Activated CD4-positive, alpha-beta memory T cell treated with anti-CD3 and anti-CD28 coated beads for 36 hours (primary cell): ENCODE measurements at regions not wholly inside any gene's neighbourhood (a gene's known extent, or its start where the extent isn't known, plus 50 kb on each side); places are given as distances from the start of the nearest gene placed in this dataset.
"Not testable (repeated sequence)": the region's sequence is repeated elsewhere in the genome, so short reads cannot be mapped to it uniquely, and the experiment has no call there.

Source experiments
- CTCF ChIA-PET: fragments of 350-600 bp; sonication (Branson Sonifier 250); formaldehyde crosslinking; loops from one replicate; lab custom pipeline; 2021; ENCODE audit warnings: antibody characterized with exemption, inconsistent platforms; lab: Charles Lee
- POLR2A ChIA-PET: fragments of 350-600 bp; sonication (Branson Sonifier 250); formaldehyde crosslinking; loops from one replicate; lab custom pipeline; 2021; ENCODE audit warnings: antibody characterized with exemption; lab: Charles Lee
- DNase-seq: peaks from one replicate; pipeline ENCODE4 v3.0.0-alpha.2; 2020
- H3K27ac Mint-ChIP-seq: one replicate; pipeline ENCODE4 v1.8.0; 2021; ENCODE audit warnings: mixed read lengths
- H3K27me3 Mint-ChIP-seq: one replicate; pipeline ENCODE4 v1.8.0; 2021; ENCODE audit warnings: mixed read lengths
- H3K36me3 Mint-ChIP-seq: one replicate; pipeline ENCODE4 v1.8.0; 2021; ENCODE audit warnings: mixed read lengths
- H3K4me1 Mint-ChIP-seq: one replicate; pipeline ENCODE4 v1.8.0; 2021; ENCODE audit warnings: low read depth, mixed read lengths
- H3K4me3 Mint-ChIP-seq: one replicate; pipeline ENCODE4 v1.8.0; 2021; ENCODE audit warnings: mild to moderate bottlenecking, mixed read lengths
- H3K9me3 Mint-ChIP-seq: one replicate; pipeline ENCODE4 v1.8.0; 2021; ENCODE audit warnings: mixed read lengths
- intact Hi-C: fragments of 100-400 bp; cut with micrococcal nuclease; formaldehyde crosslinking; loops from one replicate; pipeline ENCODE4 v1.15.1; 2023

DNA sequence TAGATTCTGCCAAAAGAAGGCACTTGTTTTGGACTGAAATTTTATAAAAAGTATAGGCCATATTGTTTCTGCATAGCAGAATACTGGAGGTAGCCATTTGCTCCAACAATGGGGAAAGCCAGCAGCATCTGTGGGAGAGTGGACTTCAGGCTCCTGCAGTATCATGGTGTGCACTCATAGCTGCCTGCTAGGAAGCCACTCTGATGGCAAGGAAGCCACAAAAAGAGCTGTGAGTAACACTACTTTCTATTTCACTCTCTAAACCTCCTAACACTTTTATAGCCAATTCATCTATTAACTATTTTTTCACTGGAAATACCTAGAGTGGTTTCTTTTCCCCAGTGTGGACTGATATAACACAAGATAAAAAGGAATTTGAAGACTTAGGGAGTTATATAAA is 144.4 kb upstream of the KCNJ3 start:
- Mint-ChIP-seq H3K9me3 (peaks cover 2% of the 10 kb centered on the region), H3K27me3 (no peaks in the 10 kb centered on the region), H3K27ac (no peak overlapping the region), H3K4me1 (no peaks in the 10 kb centered on the region), H3K36me3 (no peaks in the 10 kb centered on the region), H3K4me3 (no peak overlapping the region)
- CTCF ChIA-PET: no interaction called here
- POLR2A ChIA-PET: no interaction called here
- intact Hi-C loops: no loop called here
- DNase-seq: no peak

DNA sequence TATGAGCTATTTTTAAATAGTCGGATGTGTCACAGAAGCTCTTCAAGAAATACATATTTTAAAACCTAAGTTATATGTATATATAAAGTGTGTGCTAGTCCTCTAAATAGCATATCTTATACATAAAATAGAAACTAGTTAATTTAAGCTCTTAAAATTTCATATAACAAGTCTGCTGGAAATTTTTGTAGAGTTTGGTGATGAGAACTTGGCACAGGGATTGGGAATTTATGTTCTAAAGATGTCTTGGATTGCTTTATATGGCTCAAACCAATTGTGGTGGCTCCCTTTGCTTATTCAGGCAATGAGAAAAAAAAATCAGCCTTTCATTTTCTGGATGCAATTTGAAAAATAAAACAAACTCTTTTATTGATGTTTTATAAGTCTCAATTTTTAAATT is 142.8 kb upstream of the KCNJ3 start:
- Mint-ChIP-seq H3K36me3 (no peaks in the 10 kb centered on the region), H3K4me1 (no peaks in the 10 kb centered on the region), H3K9me3 (peaks cover 2% of the 10 kb centered on the region), H3K4me3 (no peak overlapping the region), H3K27me3 (no peaks in the 10 kb centered on the region), H3K27ac (no peak overlapping the region)
- no peak for DNase-seq
- ChIA-PET CTCF (no interaction called here), POLR2A (no interaction called here)
- intact Hi-C loops: no loop called here

DNA sequence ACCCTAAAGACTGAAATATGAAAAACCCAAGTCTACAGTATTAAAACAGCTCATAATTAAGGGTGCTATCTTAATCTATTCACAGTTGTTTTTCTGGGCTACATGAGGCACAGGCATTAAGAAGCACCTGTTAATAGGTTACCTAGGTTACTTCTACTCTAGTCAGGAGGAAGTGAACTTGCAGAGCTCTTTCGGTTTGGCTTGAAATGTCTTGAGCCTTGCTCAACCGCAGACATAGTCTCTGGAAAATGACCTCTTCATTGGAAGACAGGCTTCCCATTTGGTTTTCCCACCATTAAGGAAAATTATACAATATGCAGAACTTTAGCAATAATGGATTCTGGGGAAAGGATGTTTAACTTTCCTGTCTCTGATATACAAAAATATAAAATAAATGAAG is 142.3 kb upstream of the KCNJ3 start:
- ChIA-PET POLR2A (no interaction called here), CTCF (no interaction called here)
- H3K27ac Mint-ChIP-seq: no peak overlapping the region

GRCh38 chr2:154556607-154557006 is 141.9 kb upstream of the KCNJ3 start:
- CTCF ChIA-PET: no interaction called here
- POLR2A ChIA-PET: no interaction called here
- H3K36me3 Mint-ChIP-seq: no peaks in the 10 kb centered on the region
- no peak overlapping the region for H3K27ac Mint-ChIP-seq
- peaks cover 2% of the 10 kb centered on the region for H3K9me3 Mint-ChIP-seq
- H3K4me3 Mint-ChIP-seq: no peak overlapping the region
- intact Hi-C loops: no loop called here
- no peaks in the 10 kb centered on the region for H3K4me1 Mint-ChIP-seq
- H3K27me3 Mint-ChIP-seq: no peaks in the 10 kb centered on the region
- no peak for DNase-seq

More for the DNA sequence above, 142.3 kb upstream of the KCNJ3 start:
- intact Hi-C loops: no loop called here
- Mint-ChIP-seq H3K36me3 (no peaks in the 10 kb centered on the region), H3K9me3 (peaks cover 2% of the 10 kb centered on the region), H3K4me1 (no peaks in the 10 kb centered on the region), H3K4me3 (no peak overlapping the region), H3K27me3 (no peaks in the 10 kb centered on the region)
- DNase-seq: no peak

GRCh38 chr2:154557906-154558305 is 140.6 kb upstream of the KCNJ3 start:
- DNase-seq: no peak
- peaks cover 2% of the 10 kb centered on the region for H3K9me3 Mint-ChIP-seq
- no peaks in the 10 kb centered on the region for H3K4me1 Mint-ChIP-seq
- ChIA-PET POLR2A (no interaction called here), CTCF (no interaction called here)
- no peaks in the 10 kb centered on the region for H3K27me3 Mint-ChIP-seq
- no peaks in the 10 kb centered on the region for H3K36me3 Mint-ChIP-seq
- H3K27ac Mint-ChIP-seq: no peak overlapping the region
- intact Hi-C loops: no loop called here
- no peak overlapping the region for H3K4me3 Mint-ChIP-seq

GRCh38 chr2:154565433-154565832 is 133.1 kb upstream of the KCNJ3 start:
- Mint-ChIP-seq H3K9me3 (peaks cover 20% of the 10 kb centered on the region), H3K4me3 (no peak overlapping the region), H3K4me1 (no peaks in the 10 kb centered on the region), H3K27me3 (no peaks in the 10 kb centered on the region), H3K27ac (no peak overlapping the region), H3K36me3 (no peaks in the 10 kb centered on the region)
- intact Hi-C loops: no loop called here
- no peak for DNase-seq
- ChIA-PET POLR2A (no interaction called here), CTCF (no interaction called here)

- CTCF ChIA-PET: no interaction called here
- intact Hi-C loops: no loop called here
- POLR2A ChIA-PET: no interaction called here
Measured at GRCh38 chr2:154568413-154568812, 130.1 kb upstream of the KCNJ3 start.

DNA sequence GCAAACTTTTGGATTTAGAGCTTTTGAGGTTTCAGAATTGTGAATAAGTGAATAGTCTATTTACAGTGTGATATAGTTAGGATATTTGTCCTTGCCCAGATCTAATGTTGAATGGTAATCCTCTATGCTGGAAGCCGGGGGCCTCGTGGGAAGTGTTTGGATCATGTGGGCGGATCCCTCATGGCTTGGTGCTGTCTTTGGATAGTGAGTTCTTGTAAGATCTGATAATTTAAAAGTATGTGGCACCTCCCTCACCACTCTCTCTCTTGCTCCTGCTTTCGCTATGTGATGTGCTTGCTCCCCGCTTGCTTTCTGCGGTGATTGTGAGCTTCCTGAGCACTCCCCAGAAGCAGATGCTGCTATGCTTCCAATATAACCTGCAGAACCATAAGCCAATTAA is 128.0 kb upstream of the KCNJ3 start:
- CTCF ChIA-PET: no interaction called here
- no peak for DNase-seq
- Mint-ChIP-seq H3K4me1 (no peaks in the 10 kb centered on the region), H3K4me3 (no peak overlapping the region), H3K9me3 (peaks cover 17% of the 10 kb centered on the region), H3K27ac (no peak overlapping the region), H3K27me3 (no peaks in the 10 kb centered on the region), H3K36me3 (no peaks in the 10 kb centered on the region)
- POLR2A ChIA-PET: no interaction called here
- intact Hi-C loops: no loop called here

More at GRCh38 chr2:154568413-154568812, 130.1 kb upstream of the KCNJ3 start:
- H3K27ac Mint-ChIP-seq: no peak overlapping the region
- H3K4me1 Mint-ChIP-seq: no peaks in the 10 kb centered on the region
- H3K4me3 Mint-ChIP-seq: no peak overlapping the region
- H3K27me3 Mint-ChIP-seq: no peaks in the 10 kb centered on the region
- DNase-seq: no peak
- peaks cover 19% of the 10 kb centered on the region for H3K9me3 Mint-ChIP-seq
- no peaks in the 10 kb centered on the region for H3K36me3 Mint-ChIP-seq

GRCh38 chr2:154576699-154577098 is 121.8 kb upstream of the KCNJ3 start:
- H3K27ac Mint-ChIP-seq, CTCF ChIA-PET, DNase-seq, H3K36me3 Mint-ChIP-seq, intact Hi-C loops, H3K4me1 Mint-ChIP-seq, H3K27me3 Mint-ChIP-seq, H3K4me3 Mint-ChIP-seq: not testable (repeated sequence)
- POLR2A ChIA-PET: interaction anchor here (0.5 kb wide), 1 partner anchor 854 kb away, joined by 3 read pairs; no protein-coding TSS in a partner anchor
- peaks cover 14% of the 10 kb centered on the region for H3K9me3 Mint-ChIP-seq

DNA sequence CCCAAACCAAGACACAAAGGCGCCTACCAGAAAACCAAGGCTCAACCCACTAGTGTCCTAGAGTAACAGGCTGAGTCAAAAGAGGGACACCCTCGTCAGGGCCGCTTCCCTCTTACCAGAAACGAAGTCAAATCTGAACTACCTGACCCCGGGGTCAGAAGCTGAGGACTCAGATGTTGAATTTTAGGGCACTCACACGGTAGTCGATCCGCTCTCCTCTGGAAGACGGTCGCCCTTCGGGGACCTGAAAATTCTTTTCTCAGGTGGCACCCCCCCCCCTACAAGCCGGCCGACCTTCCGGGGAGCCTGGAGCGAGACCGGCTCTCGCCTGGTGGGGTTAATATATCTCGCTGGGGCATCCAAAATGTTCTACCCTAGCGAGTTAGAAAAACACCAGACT is 121.1 kb upstream of the KCNJ3 start:
- H3K4me3 Mint-ChIP-seq: no peak overlapping the region
- CTCF ChIA-PET: no interaction called here
- no peaks in the 10 kb centered on the region for H3K36me3 Mint-ChIP-seq
- intact Hi-C loops: no loop called here
- H3K27me3 Mint-ChIP-seq: no peaks in the 10 kb centered on the region
- POLR2A ChIA-PET: no interaction called here
- no peak for DNase-seq
- peaks cover 14% of the 10 kb centered on the region for H3K9me3 Mint-ChIP-seq
- no peak overlapping the region for H3K27ac Mint-ChIP-seq
- H3K4me1 Mint-ChIP-seq: no peaks in the 10 kb centered on the region

GRCh38 chr2:154580767-154581166 is 117.7 kb upstream of the KCNJ3 start:
- CTCF ChIA-PET: no interaction called here
- POLR2A ChIA-PET: no interaction called here
- no peak for DNase-seq
- Mint-ChIP-seq H3K4me1 (no peaks in the 10 kb centered on the region), H3K27ac (no peak overlapping the region), H3K36me3 (no peaks in the 10 kb centered on the region), H3K27me3 (no peaks in the 10 kb centered on the region), H3K4me3 (no peak overlapping the region), H3K9me3 (peaks cover 14% of the 10 kb centered on the region)
- intact Hi-C loops: no loop called here

DNA sequence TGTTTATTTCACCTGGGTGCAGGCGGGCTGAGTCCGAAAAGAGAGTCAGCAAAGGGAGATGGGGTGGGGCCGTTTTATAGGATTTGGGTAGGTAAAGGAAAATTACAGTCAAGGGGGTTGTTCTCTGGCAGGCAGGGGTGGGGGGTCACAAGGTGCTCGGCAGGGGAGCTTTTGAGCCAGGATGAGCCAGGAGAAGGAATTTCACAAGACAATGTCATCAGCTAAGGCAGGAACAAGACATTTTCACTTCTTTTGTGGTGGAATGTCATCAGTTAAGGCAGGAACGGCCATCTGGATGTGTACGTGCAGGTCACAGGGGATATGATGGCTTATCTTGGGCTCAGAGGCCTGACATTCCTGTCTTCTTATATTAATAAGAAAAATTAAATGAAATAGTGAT is 115.8 kb upstream of the KCNJ3 start:
- H3K4me1 Mint-ChIP-seq, intact Hi-C loops, DNase-seq, H3K4me3 Mint-ChIP-seq, CTCF ChIA-PET, POLR2A ChIA-PET, H3K36me3 Mint-ChIP-seq, H3K27ac Mint-ChIP-seq, H3K27me3 Mint-ChIP-seq: not testable (repeated sequence)
- H3K9me3 Mint-ChIP-seq: peaks cover 14% of the 10 kb centered on the region

- H3K4me1 Mint-ChIP-seq, DNase-seq, intact Hi-C loops, H3K4me3 Mint-ChIP-seq, H3K27me3 Mint-ChIP-seq, H3K27ac Mint-ChIP-seq, H3K36me3 Mint-ChIP-seq, CTCF ChIA-PET, POLR2A ChIA-PET: not testable (repeated sequence)
- peaks cover 14% of the 10 kb centered on the region for H3K9me3 Mint-ChIP-seq
Measured at GRCh38 chr2:154583274-154583673, 115.2 kb upstream of the KCNJ3 start.
